ENCODE measurements at regions not wholly inside any gene's neighbourhood (a gene's known extent, or its start where the extent isn't known, plus 50 kb on each side); places are given as distances from the start of the nearest gene placed in this dataset.

DNA sequence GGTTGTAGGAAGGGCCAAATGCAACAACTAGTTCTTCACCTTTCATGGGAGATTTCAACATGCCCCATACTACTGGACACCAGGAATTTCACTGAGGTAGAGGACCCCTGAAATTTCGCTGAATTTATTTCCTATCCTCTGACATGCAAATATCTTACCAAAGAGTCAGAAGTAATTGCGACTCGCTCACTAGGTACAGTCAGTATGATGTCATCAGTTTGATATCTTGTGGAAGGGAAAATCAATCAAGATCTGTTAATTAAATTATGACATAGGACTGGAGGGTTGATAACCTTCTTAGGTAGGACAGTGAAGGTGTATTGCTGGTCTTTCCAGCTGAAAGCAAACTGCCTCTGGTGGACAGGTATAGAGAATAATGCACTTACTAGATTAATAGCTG lies 74.9 kb upstream of the TNIK start:
- TF ChIP-seq CTCF (IDR thresholded peaks at IDR 0.05; ENCODE audit: insufficient read depth, low read length) (no peak), POLR2AphosphoS5 (IDR thresholded peaks at IDR 0.05; ENCODE audit: low read depth) (no peak)
